K562 (cell line): ENCODE measurements at regions not wholly inside any gene's neighbourhood (a gene's known extent, or its start where the extent isn't known, plus 50 kb on each side); places are given as distances from the start of the nearest gene placed in this dataset.

Source experiments
- CTCF ChIP-seq, 3 experiments: IDR thresholded peaks in 2 of 3; conservative IDR thresholded peaks in 1 of 3; 2 replicates each; pipeline ENCODE4 v1.5.1; 2011 to 2012; ENCODE audit warnings: low read length in 3 of 3, mild to moderate bottlenecking in 3 of 3, control low read depth in 2 of 3, improper control_type of control experiment in 1 of 3, inconsistent platforms in 1 of 3, low read depth in 1 of 3, mixed read lengths in 1 of 3, moderate library complexity in 1 of 3; ENCODE audit not compliant: insufficient read depth in 2 of 3
- EHMT2 ChIP-seq: fragments of 450-650 bp; IDR thresholded peaks from 2 replicates; pipeline ENCODE4 v1.6.1; 2018; ENCODE audit warnings: antibody characterized with exemption
- MAX ChIP-seq: sonication (generic); formaldehyde crosslinking; IDR thresholded peaks from 2 replicates; pipeline ENCODE4 v1.9.0; 2022; ENCODE audit warnings: mild to moderate bottlenecking, missing genetic modification reagents
- NFYB ChIP-seq: IDR thresholded peaks from 2 replicates; pipeline ENCODE4 v1.6.1; 2011; ENCODE audit warnings: mild to moderate bottlenecking, moderate library complexity; ENCODE audit not compliant: insufficient read length; ENCODE audit errors: extremely low read depth
- ZNF79 ChIP-seq: fragments of 250-450 bp; sonication (Bioruptor Pico); IDR thresholded peaks from 2 replicates; pipeline ENCODE4 v1.4.0; 2020; ENCODE audit warnings: low read depth, mild to moderate bottlenecking, moderate library complexity

- TF ChIP-seq CTCF (IDR thresholded peaks at IDR 0.05 in 2 of 3, conservative IDR thresholded peaks at IDR 0.05 in 1 of 3; ENCODE audit: insufficient read depth in 2 of 3, low read depth in 1 of 3, low read length in 3 of 3) = no peak
- no peak for TF ChIP-seq EHMT2
- no peak for TF ChIP-seq ZNF79 (CRISPR knock-in tag)
- no peak for TF ChIP-seq NFYB
- TF ChIP-seq MAX = no peak
These were observed 120.9 kb upstream of the KCTD7 start for GRCh38 chr7:66507764-66508296.
